ENCODE measurements at regions not wholly inside any gene's neighbourhood (a gene's known extent, or its start where the extent isn't known, plus 50 kb on each side); places are given as distances from the start of the nearest gene placed in this dataset.
"Not testable (repeated sequence)": the region's sequence is repeated elsewhere in the genome, so short reads cannot be mapped to it uniquely, and the experiment has no call there.

GRCh38 chr21:35559128-35559828, 501.0 kb downstream of the SETD4 start:
- DNase-seq = no peak

GRCh38 chr21:35556536-35556935, 503.8 kb downstream of the SETD4 start:
- DNase-seq = no peak

DNA sequence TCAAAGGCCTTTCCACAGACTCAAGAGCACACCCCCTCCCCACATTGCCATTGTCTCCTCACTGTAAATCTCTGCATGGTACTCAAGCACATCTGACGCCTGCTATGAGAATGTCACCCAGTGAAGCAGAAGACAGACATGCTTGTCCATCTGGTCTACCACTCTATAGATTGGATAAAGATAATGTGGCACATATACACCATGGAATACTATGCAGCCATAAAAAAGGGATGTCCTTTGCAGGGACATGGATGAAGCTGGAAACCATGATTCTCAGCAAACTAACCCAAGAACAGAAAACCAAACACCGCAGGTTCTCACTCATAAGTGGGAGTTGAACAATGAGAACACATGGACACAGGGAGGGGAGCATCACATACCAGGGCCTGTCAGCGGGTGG, 503.4 kb upstream of the RUNX1 start:
- not testable (repeated sequence) for DNase-seq

DNA sequence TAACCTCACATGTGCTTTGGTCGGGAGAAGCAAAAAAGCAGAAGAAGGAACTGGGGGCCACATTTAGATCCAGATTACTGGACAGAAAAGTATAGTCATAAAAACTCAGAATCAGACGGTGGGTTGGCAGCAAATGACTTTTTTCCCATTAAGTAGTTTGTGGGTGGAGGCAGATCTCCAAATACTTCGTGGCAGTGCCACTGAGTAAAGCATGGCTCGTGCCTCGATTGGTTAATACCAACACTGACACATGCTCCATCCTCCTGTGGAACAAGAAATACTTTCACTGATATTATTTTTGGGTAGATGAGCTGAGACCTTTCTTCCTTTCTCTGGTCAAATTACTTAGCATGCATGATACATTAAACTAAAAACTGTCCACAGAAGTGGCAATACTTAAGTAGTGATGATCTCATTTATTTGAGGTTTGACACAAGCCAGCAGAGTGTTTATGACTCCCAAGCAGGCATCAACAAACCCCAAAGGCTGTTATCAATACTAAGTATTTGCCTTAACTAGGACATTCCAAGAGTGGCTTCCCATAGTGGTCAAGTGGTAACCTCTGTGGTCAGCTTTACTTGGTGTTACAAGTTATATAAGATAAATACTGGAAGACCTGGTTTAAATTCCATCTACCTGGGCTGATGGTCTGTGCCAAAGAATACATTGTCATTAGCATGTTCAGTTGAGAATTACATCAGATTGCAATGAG, 500.0 kb upstream of the RUNX1 start:
- DNase-seq = no peak

GRCh38 chr21:35547946-35548774, 499.1 kb upstream of the RUNX1 start:
- no peak for DNase-seq

DNA sequence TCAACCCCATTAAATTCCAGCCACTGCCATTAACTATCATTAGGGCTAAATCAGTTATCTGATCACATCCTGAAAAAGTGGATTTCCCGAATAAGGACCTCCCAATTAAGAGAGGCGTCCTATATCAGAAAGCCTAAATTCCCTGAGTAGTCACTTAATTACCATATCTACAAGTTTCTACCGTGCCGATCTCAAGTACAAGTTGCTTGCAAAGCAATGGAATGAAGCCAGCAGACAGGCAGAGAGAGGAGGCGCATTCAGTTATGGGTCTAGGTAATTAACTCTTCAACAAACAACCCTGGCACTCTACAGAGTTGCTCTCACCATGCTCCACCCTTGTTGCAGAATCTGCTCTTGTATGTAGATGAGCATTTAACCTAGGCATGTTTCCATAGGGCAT, 494.6 kb upstream of the RUNX1 start:
- no peak for DNase-seq

- peak; percentile 82 for DNase-seq
Measured at GRCh38 chr21:35540950-35541638, 492.0 kb upstream of the RUNX1 start.

GRCh38 chr21:35538386-35538785, 489.3 kb upstream of the RUNX1 start:
- no peak for DNase-seq

DNA sequence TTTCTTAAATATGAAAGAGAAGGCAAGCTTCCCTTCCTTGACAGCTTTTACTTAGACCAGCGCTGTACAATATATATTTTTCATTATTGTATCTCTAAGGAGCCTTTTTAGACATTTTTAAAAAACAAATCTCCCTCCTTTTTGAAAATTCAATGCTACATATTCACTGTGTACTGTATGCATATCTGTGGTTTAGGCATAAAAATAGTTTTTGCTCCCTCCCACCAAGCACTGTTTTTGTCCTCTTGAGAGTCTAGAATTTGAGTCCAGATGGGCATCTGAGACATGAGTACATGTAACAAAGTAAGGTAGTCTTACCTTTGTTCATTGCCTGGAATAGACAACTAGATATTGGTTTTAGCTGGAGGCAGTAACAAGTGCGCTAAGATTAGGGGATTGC, 488.5 kb upstream of the RUNX1 start:
- DNase-seq = no peak

DNA sequence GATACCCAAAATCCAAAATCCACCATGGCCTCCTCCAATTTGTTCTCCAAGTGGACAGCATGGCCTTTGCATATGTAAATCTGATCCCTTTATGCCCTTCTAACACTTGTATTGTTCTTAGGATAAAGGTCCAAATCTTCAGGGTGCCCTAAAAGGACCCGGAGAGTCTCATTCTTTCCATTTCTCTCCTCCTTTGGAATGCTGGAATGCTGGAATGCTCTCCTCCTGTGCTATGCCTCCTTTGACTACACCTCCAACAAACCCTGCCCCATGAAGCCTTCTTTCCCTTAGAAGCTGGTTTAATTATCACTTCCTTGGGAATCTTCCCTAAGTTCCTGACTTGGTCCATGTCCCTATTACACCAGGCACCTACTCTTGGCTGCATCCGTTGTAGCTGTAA, 484.8 kb upstream of the RUNX1 start:
- no peak for DNase-seq

DNA sequence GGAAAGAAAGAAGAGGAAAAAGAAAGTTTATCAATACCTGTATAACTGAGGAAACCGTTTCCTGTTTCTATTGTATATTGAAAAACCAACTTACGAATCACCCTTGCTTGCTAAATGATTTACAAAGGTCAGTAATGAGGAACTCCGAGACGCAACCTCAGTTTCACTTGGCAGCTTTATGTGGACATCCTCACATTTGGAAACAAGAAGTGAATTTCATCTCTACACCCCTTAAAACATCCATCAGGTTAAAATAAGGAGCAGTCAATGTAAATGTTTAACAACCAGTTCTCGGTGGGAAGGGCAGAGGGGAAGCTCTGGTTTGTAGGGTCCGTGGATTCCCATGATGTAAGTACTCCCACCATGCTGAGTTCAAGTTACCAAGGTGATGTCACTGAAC, 481.7 kb upstream of the RUNX1 start:
- no peak for DNase-seq

GRCh38 chr21:35529171-35529863, 480.2 kb upstream of the RUNX1 start:
- no peak for DNase-seq

GRCh38 chr21:35528116-35529042, 479.3 kb upstream of the RUNX1 start:
- no peak for DNase-seq

GRCh38 chr21:35527358-35527757, 478.3 kb upstream of the RUNX1 start:
- DNase-seq = no peak

DNA sequence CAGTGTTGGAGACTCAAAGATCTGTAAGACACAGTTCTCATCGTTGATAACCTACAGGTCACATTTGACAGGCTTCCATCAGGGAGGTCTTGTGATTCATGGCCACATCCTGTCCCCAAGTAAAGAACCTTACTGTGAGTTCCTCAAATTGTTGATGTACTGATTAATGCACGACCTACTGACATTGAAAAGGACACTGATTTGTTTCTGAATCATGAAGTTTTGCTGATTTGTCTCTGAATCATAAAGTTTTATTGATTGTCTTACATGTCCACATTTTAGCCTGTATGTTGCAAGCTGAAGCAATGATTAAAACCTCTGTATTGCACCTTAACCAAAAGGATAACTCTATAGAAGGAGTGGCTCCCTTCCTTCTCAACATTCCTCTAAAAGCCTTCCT, 476.3 kb upstream of the RUNX1 start:
- DNase-seq = no peak

GRCh38 chr21:35521852-35522505, 472.9 kb upstream of the RUNX1 start:
- DNase-seq = no peak

- DNase-seq = no peak
Measured at GRCh38 chr21:35521293-35521692, 472.2 kb upstream of the RUNX1 start.

DNA sequence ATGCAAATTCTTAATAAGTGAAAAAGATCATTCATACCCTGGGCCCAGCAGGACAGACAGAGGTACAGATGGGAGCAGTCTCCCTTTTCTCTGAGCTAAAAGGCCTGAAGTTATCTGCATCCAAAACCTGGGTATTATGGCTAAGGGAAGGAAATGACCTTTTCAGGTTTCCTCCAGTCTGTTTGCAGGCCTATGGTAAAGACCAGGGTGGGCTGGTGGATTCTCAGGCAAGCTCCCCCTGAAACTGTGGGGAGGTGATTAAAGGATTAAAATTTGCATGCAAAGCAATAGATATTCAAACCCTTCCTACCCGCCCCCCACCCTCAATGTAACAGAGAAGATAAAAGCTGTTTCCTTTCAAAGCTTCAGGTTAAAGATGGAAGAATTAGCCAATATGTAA, 471.8 kb upstream of the RUNX1 start:
- DNase-seq = no peak

DNA sequence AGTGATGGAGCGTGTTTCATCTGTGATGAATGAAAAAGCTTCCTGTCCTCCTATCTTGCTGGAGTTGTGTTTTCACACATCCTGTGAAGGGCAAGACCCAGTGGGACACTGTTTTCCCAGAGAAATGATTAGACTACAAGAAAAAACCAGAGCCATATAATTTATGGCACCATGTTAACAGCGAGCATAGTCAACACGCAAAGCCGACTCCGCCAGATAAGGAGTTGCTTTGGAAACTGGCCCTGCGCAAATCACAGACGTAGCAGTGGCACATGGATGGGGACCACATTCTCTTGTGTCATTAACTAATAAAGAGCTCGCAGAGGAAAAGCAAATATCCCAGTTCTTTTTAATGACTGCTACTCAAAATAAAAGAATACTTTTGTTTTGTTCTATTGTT, 471.2 kb upstream of the RUNX1 start:
- peak; percentile 66 for DNase-seq

DNA sequence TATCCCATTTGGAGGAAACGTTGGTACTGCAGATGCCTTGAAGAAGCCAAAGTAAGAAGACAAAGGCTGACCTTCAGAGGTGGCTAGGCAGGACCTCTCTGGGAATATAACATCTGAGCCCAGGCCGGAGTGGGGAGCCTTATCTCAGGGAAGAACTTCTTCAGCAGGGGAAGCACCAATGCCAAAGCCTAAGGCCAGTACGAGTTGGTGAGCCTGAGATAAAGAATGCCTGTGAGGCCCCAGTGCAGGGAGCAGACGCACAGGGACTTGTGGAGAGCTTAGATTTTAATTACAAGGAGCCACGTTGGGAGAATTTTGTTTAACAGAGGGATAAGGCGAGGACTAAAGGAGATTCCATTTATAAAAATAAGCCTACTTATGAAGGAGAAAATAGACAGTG, 468.8 kb upstream of the RUNX1 start:
- no peak for DNase-seq

- not testable (repeated sequence) for DNase-seq
Measured at GRCh38 chr21:35516292-35516691, 467.2 kb upstream of the RUNX1 start.
